Epithelial cell of proximal tubule (primary cell): ENCODE measurements at regions not wholly inside any gene's neighbourhood (a gene's known extent, or its start where the extent isn't known, plus 50 kb on each side); places are given as distances from the start of the nearest gene placed in this dataset.

Source experiments
- DNase-seq: peaks from one replicate; pipeline ENCODE4 v3.0.0-alpha.2; 2011; ENCODE audit warnings: low read depth
- H3K4me3 ChIP-seq: 2 replicates; pipeline ENCODE4 v1.5.1; 2011; ENCODE audit warnings: low read depth, mild to moderate bottlenecking, low read length
- CTCF ChIP-seq: conservative IDR thresholded peaks from 2 replicates; pipeline ENCODE4 v1.5.1; 2012; ENCODE audit warnings: low read depth, mild to moderate bottlenecking, low read length

GRCh38 chr3:18880691-18881090, 267.6 kb upstream of the KCNH8 start:
- no peak for DNase-seq
- no peak for TF ChIP-seq CTCF
- no peak overlapping the region for H3K4me3 ChIP-seq

- no peak for DNase-seq
- TF ChIP-seq CTCF, result no peak
Measured at GRCh38 chr3:18872466-18872865, 275.8 kb upstream of the KCNH8 start.

GRCh38 chr3:18870642-18871041, 277.7 kb upstream of the KCNH8 start:
- H3K4me3 ChIP-seq, result no peak overlapping the region
- no peak for DNase-seq
- TF ChIP-seq CTCF, result no peak

More at GRCh38 chr3:18872466-18872865, 275.8 kb upstream of the KCNH8 start:
- H3K4me3 ChIP-seq, result no peak overlapping the region

GRCh38 chr3:18870074-18870640, 278.2 kb upstream of the KCNH8 start:
- DNase-seq, result no peak
- TF ChIP-seq CTCF, result no peak

GRCh38 chr3:18868911-18869689, 279.2 kb upstream of the KCNH8 start:
- no peak for TF ChIP-seq CTCF
- DNase-seq, result no peak
- no peak overlapping the region for H3K4me3 ChIP-seq

More at GRCh38 chr3:18870074-18870640, 278.2 kb upstream of the KCNH8 start:
- H3K4me3 ChIP-seq, result no peak overlapping the region

GRCh38 chr3:18866899-18867298, 281.4 kb upstream of the KCNH8 start:
- no peak overlapping the region for H3K4me3 ChIP-seq
- DNase-seq, result no peak
- TF ChIP-seq CTCF, result no peak
